ENCODE measurements at regions not wholly inside any gene's neighbourhood (a gene's known extent, or its start where the extent isn't known, plus 50 kb on each side); places are given as distances from the start of the nearest gene placed in this dataset.

DNA sequence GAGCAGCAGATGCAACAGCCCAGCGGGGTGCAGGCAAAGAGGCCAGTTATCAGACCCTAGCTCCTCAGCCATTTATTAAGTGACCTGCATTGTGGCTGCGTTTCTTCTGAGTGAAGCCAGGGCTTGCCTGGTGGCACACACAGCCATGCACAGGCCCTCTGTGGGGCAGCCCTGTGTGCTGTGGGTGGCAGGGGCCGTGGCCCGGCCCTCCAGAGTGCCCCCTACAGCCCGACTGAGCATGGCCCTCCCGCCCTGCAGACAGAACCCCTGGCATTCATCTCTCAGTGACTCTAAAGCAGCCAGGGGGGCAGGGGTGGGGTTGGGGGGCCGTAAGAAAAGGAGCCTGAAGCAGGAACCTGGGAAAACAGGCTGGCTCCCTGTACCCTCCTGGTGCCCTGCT is 226.0 kb upstream of the PWP1 start:
- FAIRE-seq (no peak), DNase-seq (ENCODE audit: insufficient read length, low spot score) (no peak)

DNA sequence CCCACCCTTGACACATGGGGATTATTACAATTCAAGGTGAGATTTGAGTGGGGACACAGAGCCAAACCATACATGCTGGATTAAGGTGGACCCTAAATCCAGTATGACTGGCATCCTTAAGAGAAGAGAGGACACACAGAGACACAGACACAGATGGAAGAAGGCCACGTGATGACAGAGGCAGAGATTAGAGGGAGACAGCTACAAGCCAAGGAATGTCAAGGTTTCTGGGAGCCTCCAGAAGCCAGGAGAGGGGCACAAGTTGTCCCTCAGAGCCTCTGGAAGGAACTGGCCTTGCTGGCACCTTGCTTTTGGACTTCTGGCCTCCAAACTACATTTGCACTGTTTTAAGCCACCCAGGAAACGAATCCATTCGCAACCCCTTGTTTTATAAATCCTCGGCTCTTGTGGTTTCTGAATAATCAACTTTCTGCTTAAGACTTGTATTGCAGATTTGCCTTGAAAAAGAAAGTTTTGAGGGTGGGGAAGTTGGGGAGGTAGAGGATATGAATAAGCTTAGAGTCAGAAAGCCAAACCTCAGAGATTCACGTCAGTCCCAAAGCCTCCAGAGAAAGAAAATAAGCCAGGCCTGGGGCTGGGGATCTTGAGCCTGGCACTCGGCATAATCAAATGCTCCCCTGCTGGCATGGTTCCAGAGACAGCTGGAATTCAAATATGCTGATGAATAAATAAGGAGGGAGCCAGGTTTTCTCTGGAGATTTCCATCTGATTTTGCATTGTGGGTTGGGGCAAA is 224.2 kb upstream of the PWP1 start:
- FAIRE-seq (no peak), DNase-seq (ENCODE audit: insufficient read length, low spot score) (no peak)

DNA sequence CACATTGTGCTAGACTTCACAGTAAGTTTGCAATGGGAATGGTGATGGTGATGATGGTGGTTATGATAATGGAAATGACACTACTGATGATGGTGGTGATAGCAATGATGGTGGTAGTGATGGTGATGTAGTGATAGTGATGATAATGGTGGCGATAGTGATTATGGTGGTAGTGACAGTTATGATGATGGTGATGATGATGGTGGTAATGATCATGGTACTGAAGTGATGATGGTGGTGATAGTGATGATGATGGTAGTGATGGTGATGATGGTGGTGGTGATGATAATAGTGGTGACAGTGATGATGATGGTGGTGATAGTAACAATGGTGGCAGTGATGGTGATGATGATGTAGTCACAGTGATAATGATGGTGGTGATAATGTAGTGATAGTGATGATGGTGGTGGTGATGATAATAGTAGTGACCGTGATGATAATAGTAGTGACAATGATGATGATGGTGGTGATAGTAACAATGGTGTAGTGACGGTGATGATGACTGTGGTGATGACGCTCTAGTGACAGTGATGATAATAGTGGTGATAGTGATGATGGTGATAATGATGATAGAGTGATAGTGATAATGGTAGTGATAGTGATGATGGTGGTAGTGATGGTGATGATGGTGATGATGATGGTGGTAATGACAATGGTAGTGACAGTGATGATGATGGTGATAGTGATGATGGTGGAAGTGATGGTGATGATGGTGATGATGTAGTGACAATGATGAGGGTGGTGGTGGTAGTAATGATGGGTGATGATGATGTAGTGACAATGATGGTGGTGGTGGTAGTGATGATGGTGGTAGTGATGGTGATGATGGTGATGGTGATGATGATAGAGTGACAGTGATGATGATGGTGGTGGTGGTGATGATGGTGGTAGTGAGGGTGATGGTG is 222.9 kb upstream of the PWP1 start:
- FAIRE-seq (peak; percentile 99), DNase-seq (ENCODE audit: insufficient read length, low spot score) (no peak)

DNA sequence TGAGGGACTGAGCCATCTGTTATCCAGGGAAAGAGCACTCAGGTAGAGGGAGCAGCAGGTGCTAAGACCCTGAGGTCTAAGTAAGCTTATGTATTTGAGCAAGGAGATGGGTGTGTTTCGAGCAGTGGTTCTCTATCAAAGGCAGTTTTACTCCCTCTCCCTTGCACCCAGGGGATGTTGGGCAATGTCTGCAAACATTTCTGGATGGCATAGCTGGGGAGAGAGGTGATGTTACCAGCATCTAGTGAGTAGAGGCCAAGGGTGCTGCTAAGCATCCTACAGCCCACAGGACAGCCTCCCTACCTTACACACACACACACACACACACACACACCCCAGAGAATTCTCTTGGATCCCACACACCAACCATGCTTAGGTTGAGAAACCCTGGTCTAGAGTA is 221.0 kb upstream of the PWP1 start:
- FAIRE-seq (no peak), DNase-seq (ENCODE audit: insufficient read length, low spot score) (no peak)

DNA sequence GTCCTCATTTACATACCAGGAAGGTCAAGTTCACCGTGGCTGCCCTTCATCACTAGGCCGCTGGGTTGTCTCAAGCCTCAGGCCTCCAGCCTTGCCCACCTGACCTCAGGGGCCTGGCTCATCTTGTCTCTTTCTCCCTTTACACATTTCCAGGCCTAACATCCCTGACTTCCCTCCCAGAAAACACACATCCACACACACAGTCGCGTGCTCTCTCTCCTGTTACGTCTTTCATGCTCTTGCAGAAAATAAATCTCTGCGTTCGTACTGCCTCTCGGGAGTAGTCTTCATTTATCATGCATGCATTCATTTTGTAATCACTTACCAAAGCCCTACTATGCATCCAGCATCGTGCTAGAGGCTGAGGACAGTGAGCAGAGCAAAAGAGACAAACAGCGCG is 220.0 kb upstream of the PWP1 start:
- FAIRE-seq = no peak
- DNase-seq (ENCODE audit: insufficient read length, low spot score) = no peak

DNA sequence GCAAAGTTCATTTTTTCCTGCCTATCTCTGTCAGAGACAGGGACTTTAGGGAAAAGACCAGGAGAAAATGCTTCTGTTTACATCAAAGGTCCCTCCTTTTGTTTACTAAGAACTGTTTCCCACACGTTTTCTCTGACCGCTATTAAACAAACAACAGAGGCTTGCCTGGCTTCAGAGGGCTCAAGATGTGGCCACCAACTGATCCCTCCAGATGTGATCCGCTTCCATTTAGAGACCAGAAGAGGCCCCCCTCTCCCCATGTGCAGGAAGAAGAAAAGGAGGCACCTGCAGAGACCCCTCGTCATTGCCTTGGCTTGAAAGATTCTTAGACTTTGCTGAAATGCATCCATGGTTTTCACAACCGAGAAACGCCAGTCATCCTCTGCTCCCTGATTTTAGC is 217.9 kb upstream of the PWP1 start:
- no peak for FAIRE-seq
- DNase-seq (ENCODE audit: insufficient read length, low spot score) = no peak

DNA sequence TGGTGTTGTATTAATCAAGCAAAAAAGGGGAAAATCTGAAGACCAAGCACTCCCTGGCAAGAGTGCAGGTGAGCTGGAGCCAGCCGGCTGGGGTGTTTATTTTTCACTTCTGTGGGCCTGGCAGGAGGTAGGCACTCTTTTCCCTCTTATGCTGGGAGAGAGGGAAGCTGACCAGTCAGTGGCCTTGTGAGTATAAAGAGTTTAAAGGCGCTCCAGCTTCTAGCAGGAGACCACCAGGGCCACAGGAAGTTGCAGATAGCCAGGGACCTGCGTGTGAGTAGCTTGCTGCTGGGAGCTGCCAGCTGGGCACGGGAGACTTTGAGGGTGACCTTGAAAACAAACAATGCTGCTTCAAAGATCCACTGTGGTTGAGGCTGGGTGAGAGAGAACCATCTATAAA is 217.4 kb upstream of the PWP1 start:
- no peak for FAIRE-seq

DNA sequence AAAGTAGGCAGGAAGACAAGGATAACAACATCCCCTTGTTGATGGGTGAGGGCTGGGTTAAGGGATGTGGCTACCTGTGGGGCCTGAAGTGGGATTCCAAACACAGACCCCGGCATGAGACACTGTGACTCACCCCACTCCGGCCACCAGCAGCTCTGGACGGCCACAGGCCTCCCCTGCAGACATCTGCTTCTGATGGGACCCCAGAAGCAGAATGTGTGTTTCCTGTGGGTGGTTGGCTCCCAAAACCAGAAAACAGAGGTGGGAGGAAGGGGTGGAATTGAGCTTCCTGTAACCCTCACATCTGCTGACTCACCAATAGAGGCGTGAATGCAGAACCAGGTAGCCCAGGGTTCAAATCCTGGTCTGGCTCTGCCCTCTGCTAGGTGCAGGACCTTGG is 216.6 kb upstream of the PWP1 start:
- no peak for DNase-seq (ENCODE audit: insufficient read length, low spot score)
- FAIRE-seq = no peak

More for the DNA sequence above, 217.4 kb upstream of the PWP1 start:
- DNase-seq (ENCODE audit: insufficient read length, low spot score) = no peak

DNA sequence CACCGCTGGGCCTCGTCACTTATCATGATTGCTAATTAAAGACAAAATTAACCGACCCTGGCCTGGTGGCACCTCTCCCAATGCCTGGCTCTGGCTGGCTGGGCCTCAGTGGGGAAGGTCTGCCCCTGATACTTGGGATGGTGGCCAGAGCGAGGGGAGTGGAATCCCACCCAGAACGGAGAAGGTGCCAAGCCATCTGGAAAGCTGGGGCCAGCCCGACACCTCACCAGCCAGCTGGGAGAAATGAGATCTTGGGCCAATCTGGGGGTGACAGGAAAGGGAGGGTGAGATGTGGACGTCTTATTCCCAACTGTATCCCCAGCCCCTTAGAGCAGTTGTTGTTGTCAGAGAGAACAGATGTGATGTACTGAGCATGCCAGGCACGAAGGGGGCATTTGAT is 215.0 kb upstream of the PWP1 start:
- no peak for DNase-seq (ENCODE audit: insufficient read length, low spot score)
- no peak for FAIRE-seq

DNA sequence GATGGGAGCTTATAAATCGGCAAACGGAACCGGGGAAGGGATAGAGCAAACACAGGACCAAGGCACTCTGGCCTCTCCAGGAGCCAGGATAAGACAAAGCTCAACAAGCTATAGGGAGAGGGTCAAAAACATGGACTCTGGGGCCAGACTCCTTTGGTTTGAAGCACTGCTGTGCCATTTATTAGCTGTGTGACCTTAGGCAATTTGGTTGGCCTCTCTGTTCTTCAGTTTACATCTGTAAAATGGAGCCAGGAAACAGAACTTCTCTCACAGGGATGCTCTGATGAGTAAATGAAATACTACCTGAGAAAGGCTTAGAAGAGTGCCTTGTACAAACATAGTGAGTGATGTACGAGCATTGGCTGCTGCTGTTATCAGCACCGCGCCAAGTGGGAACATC is 213.3 kb upstream of the PWP1 start:
- FAIRE-seq = no peak
- DNase-seq (ENCODE audit: insufficient read length, low spot score) = no peak

DNA sequence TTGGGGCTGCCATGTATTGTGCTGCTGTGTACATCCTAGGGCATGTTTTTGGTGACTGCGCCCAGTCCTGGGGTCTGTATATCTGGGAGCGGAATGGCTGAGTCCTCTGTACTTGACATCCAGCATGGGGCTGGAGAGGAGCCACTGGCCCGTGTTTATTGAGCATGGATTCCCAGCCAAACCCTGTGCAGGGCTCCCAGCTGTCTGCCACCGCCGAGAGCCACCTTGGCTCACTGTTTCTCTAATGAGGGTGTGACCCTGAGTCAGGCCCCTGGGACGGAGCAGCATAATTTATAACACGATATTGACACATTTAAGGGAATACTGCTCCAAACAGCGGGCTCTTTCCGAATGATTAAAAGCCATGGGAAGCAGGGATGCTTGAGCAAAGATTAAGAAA is 211.5 kb upstream of the PWP1 start:
- no peak for FAIRE-seq
- no peak for DNase-seq (ENCODE audit: insufficient read length, low spot score)

DNA sequence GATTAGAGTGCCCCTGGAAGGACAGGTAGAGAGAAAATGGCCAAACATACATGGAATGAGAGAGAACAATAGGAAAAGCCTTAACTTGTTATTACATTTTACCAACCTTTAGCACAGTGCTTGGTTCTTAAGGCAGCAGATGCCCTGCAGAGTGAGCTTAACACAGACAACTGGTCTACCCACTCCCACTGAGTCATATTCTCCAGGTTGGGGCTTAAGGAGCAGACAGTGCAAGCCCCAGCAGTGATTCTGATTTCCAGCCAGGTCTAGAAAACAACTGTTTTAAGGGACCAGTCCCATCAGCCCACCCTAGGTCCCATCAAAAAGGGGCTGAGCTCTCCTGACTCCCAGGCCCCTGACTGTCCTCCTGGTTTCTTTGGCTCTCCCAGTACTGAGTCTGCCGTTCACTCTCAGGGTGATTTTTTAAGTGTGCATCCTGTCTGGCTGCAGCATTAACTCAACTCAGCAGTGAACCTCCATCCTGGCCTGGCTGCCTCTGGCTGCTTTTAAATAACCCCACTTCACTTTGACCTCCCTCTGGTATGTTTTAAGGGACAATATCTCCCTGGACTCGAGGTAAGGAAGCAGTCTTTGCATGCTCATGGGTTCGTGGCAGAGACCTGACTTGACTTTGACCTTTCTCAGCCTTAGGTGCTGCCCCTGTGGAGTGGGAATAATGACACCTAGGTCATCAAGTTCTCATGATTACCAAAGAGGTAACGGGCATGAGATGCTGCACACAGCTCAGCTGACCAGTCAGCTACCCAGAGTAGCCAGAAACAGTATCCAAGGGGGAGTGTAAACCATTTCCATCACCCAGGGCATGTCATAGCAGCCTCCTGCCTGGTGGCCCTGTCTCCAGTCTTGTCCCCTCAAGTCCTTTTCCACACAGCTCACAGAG is 210.7 kb upstream of the PWP1 start:
- FAIRE-seq (no peak), DNase-seq (ENCODE audit: insufficient read length, low spot score) (no peak)

DNA sequence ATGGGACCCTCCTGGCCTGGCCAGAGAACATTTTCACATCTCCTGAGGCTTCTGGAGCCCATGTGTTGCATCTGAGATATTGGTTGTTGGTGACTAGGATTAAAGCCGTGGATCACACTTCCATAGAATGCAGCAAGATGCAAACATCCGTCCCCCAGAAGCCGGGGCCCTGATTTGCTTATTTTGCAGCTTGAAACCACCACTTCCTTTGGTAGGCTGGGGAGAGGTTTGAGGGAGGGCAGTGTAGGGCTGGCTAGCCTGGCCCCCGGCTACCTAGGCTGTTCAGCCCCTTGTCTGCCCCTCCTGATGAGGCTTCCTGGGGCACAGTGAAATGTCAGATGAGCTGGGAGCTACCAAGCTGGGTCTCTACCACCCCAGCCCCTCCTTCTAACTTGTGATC is 209.7 kb upstream of the PWP1 start:
- DNase-seq (ENCODE audit: insufficient read length, low spot score) (no peak), FAIRE-seq (no peak)

DNA sequence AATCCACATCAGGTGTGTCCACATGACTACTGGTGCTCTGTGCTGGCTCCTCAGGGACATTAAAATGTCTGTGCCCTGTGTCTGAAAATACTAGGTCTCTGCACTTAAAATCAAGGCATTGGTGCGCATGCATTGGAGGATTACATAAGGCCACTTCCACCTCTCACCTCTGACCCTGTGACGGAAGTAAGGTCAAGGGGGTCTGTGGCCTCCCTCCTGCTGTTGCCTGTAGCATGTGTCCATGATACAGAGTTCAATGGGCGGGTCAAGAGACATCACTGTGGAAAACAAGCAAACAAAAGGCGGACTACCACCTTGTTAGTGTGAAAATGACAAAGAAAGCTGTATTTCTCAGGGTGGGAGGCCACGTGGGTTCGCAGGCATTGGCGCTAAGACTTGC is 208.6 kb upstream of the PWP1 start:
- FAIRE-seq = no peak
- DNase-seq (ENCODE audit: insufficient read length, low spot score) = no peak

DNA sequence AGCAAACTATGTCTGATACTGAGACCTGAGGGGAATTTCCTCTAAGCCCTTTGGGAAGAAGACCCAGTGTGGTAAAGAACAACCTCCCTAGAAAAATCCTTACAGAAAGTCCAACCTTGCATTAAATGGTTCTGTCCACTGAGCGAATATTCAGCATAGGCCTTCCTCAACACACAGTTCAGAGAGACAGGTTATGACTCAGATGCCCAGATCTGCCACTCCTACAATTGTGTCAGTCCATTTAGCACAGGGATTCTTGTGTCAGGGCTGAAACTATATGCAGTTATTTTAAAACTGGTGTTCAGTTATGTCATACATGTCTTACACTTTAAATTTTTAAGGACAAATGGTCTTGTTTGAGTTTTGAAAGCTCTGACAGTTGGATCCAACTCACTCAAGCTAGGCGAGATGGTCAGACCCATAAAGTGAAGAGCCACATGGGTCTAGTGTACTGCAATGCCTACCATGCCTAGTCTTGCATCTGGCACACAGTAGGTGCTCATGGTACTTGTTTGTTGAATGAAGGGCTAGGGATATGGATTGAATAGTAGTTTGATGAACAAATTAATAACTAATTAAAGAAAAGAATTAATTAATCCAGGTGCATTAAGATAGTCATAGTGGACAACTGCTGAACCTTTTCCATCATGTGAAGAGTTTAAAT is 207.5 kb upstream of the PWP1 start:
- DNase-seq (ENCODE audit: insufficient read length, low spot score) (no peak), FAIRE-seq (no peak)

DNA sequence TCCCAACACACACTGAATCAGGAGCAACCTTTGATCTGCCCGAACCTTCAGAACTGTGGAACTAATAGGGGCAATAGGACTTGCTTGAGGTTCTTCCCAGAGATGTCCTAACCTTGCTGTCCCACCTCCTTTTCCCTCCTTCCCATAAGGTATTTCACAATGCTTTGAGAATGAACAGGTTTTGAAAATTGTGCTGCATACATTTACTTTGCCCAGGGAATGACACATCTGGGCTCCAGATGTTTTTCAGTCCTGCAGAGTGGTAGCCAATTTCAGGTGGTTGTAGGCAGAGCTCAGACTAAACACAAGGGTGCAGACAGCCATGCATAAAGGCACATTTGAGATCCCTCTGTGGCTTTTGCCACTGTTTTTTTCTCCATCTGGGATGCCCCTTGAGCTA is 206.7 kb upstream of the PWP1 start:
- FAIRE-seq (no peak), DNase-seq (ENCODE audit: insufficient read length, low spot score) (no peak)

DNA sequence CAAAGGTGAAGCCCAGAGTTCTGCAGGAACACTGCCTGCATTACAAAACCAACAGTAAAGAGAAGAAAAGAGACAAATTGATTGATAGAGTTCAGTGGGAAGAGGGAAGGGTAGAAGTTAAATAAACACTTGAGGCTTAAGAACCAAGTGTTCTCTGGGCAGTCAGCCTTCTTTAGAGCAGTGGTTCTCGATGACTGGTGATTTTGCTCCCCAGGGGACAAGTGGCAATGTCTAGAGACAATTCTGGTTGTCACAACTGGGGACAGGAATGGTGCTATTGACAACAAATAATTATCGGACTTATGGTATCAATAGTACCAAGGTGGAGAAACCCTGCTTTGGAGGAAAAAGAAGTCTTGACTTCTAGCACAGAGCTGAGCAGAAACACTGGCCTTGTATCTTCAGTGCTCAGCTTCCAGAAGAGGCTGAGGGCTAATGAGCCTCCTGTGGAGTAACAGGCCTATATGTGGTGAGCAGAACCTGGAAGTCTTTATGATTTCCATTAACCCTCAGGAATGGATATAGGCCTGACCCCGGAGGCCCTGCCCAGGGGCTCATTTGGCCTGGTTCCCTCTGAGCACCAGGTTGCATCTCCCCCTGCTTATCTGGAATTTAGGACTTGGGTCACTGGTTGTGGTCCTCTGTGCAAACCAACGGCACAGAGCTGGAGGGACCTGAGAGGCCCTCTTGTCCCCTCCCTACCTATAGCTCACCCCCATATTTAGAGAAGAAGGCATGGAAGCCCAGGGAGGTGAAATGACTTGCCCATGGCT is 204.6 kb upstream of the PWP1 start:
- no peak for FAIRE-seq
- no peak for DNase-seq (ENCODE audit: insufficient read length, low spot score)

DNA sequence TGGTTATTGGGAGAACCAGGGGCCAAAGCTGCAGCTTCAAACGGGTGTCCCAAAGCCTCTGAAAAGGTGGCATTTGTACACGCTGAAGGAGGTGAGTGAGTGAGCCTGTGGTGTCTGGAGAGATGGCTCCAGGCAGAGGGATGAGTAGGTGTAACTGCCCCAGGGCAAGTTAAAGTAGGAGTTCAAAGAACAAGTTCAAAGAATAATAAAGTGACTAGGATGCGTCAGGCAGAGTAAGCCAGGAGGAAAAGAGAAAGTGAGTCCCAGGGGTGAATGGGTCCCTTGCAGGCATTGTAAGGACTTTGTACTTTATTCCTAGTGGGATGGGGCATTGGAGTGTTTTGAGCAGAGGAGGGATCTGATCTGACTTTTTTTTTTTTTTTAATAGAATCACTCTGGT is 201.4 kb upstream of the PWP1 start:
- FAIRE-seq = no peak

DNA sequence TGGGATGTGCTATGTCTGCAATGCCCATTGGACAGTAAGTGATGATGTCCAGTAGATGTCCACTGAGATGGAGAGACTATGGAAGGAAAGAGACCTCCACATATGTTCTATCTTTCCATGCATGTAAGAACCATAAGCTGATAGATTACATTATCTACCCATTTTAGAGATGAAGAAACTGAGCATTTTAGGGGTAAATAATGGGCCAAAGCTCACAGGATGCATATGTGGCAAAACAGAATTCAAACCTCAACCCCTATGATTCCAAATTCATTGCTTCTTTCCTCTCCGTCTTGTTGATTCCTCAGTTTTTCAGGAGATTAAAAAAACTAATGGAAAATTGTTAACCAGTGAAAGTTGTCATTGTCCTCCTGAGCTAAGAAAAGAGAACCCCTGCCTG is 200.7 kb upstream of the PWP1 start:
- no peak for FAIRE-seq
- DNase-seq (ENCODE audit: insufficient read length, low spot score) = no peak

More for the DNA sequence above, 201.4 kb upstream of the PWP1 start:
- DNase-seq (ENCODE audit: insufficient read length, low spot score) = no peak

DNA sequence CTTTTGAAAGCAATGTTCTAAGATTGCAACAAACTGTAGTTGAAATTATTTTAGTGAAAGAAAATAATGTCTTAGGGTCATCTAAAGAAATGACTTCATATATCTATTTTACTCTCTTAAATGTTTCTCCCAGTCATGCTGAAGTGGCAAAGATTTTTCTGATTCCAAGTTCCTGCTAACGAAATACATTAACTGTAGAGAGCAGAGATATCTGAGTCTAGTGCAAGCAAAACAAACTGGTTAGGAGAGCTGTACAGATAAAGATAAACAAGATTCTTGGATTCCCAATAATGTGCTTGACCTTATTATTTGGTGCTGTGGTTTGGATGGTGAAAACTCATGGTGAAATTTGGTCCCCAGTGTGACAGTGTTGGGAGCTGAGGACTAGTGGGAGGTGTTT is 199.9 kb upstream of the PWP1 start:
- no peak for FAIRE-seq

More for the DNA sequence above, 199.9 kb upstream of the PWP1 start:
- no peak for DNase-seq (ENCODE audit: insufficient read length, low spot score)

Data from HTR-8/SVneo (cell line).